Endodermal cell (in vitro differentiated cells): ENCODE measurements at regions not wholly inside any gene's neighbourhood (a gene's known extent, or its start where the extent isn't known, plus 50 kb on each side); places are given as distances from the start of the nearest gene placed in this dataset.
"Not testable (repeated sequence)": the region's sequence is repeated elsewhere in the genome, so short reads cannot be mapped to it uniquely, and the experiment has no call there.

Experiments
- DNase-seq: peaks from one replicate; pipeline ENCODE4 v3.0.0-alpha.2; 2017
- H3K27ac ChIP-seq: 2 replicates; pipeline ENCODE4 v1.5.1; 2013; ENCODE audit warnings: mild to moderate bottlenecking, low read depth, low read length, moderate library complexity
- H3K27me3 ChIP-seq: 2 replicates; pipeline ENCODE4 v1.6.1; 2013; ENCODE audit warnings: mild to moderate bottlenecking, low read length, moderate library complexity; ENCODE audit not compliant: insufficient read depth, control insufficient read depth, poor library complexity, severe bottlenecking
- H3K36me3 ChIP-seq: 2 replicates; pipeline ENCODE4 v1.7.0; 2013; ENCODE audit warnings: mild to moderate bottlenecking, low read length, moderate library complexity; ENCODE audit not compliant: control insufficient read depth, insufficient read depth
- H3K4me1 ChIP-seq: one replicate; pipeline ENCODE4 v1.7.0; 2013; ENCODE audit warnings: low read length; ENCODE audit not compliant: control insufficient read depth, insufficient read depth
- H3K4me3 ChIP-seq: 2 replicates; pipeline ENCODE4 v1.5.1; 2013; ENCODE audit warnings: mild to moderate bottlenecking, low read length, moderate library complexity
- H3K9ac ChIP-seq: 2 replicates; pipeline ENCODE4 v1.6.1; 2013; ENCODE audit warnings: mild to moderate bottlenecking, low read length, moderate library complexity; ENCODE audit not compliant: poor library complexity, severe bottlenecking; ENCODE audit errors: extremely low read depth
- H3K9me3 ChIP-seq: 2 replicates; pipeline ENCODE4 v1.6.1; 2013; ENCODE audit warnings: mild to moderate bottlenecking, low read length, moderate library complexity; ENCODE audit not compliant: control insufficient read depth
- H3K27ac Mint-ChIP-seq: 2 replicates; pipeline ENCODE4 v1.8.0; 2020; ENCODE audit warnings: mixed read lengths
- H3K27me3 Mint-ChIP-seq: 2 replicates; pipeline ENCODE4 v1.8.0; 2021; ENCODE audit warnings: mild to moderate bottlenecking, mixed read lengths; ENCODE audit not compliant: insufficient read depth
- H3K36me3 Mint-ChIP-seq: 2 replicates; pipeline ENCODE4 v1.8.0; 2020; ENCODE audit warnings: low read depth, mixed read lengths
- H3K4me1 Mint-ChIP-seq: 2 replicates; pipeline ENCODE4 v1.8.0; 2020; ENCODE audit warnings: mixed read lengths
- H3K4me3 Mint-ChIP-seq: 2 replicates; pipeline ENCODE4 v1.8.0; 2020; ENCODE audit warnings: mild to moderate bottlenecking, moderate library complexity, mixed read lengths
- H3K9me3 Mint-ChIP-seq: 2 replicates; pipeline ENCODE4 v1.8.0; 2020; ENCODE audit warnings: mild to moderate bottlenecking, mixed read lengths
- WGBS, 2 experiments: methylation state at CpG; one replicate each; pipeline versions ENCODE4 v1.1.5 to v1.1.7; 2013; ENCODE audit warnings: missing lambda C conversion rate in 2 of 2, mixed read lengths in 1 of 2; ENCODE audit not compliant: insufficient coverage in 1 of 2, insufficient read length in 1 of 2; 5-methylcytosine and 5-hydroxymethylcytosine counted together
- TF ChIP-seq, protein P1 (sequence below): fragments of 200-600 bp; sonication (generic); conservative IDR thresholded peaks from 2 replicates; pipeline ENCODE4 v1.5.0; 2021; ENCODE audit warnings: antibody characterized with exemption, mild to moderate bottlenecking

DNA sequence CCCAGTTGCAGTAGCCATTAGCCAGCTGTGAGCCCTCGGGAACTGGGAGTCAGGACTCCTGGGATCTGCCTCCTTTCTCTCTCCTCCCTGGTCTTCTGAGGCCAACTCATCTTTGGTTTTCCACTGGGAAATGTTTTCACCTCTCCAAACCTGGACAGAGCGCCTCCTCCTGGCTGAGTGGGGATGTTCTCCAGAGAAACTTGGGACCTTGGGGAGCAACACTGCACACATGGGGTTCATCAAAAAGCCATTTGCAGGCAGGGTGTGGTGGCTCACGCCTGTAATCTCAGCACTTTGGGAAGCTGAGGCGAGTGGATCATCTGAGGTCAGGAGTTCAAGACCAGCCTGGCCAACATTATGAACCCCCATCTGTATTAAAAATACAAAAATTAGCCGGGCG is 145.4 kb downstream of the NECTIN1 start:
- Mint-ChIP-seq H3K27ac (no peak overlapping the region), H3K36me3 (no peaks in the 10 kb centered on the region), H3K4me3 (no peak overlapping the region), H3K27me3 (peaks cover 22% of the 10 kb centered on the region), H3K9me3 (peaks cover 23% of the 10 kb centered on the region), H3K4me1 (peaks cover 3% of the 10 kb centered on the region)
- peaks cover 8% of the 10 kb centered on the region for H3K9me3 ChIP-seq
- H3K4me3 ChIP-seq: no peak overlapping the region
- no peak overlapping the region for H3K9ac ChIP-seq
- DNase-seq: peak; percentile 51
- H3K27ac ChIP-seq: no peak overlapping the region
- TF ChIP-seq, protein P1, sequence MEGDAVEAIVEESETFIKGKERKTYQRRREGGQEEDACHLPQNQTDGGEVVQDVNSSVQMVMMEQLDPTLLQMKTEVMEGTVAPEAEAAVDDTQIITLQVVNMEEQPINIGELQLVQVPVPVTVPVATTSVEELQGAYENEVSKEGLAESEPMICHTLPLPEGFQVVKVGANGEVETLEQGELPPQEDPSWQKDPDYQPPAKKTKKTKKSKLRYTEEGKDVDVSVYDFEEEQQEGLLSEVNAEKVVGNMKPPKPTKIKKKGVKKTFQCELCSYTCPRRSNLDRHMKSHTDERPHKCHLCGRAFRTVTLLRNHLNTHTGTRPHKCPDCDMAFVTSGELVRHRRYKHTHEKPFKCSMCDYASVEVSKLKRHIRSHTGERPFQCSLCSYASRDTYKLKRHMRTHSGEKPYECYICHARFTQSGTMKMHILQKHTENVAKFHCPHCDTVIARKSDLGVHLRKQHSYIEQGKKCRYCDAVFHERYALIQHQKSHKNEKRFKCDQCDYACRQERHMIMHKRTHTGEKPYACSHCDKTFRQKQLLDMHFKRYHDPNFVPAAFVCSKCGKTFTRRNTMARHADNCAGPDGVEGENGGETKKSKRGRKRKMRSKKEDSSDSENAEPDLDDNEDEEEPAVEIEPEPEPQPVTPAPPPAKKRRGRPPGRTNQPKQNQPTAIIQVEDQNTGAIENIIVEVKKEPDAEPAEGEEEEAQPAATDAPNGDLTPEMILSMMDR: peak; percentile 58
- 91 to 94% methylated on average over 6 of the region's 6 CpGs for WGBS, 2 experiments
- no peaks in the 10 kb centered on the region for H3K4me1 ChIP-seq
- no peaks in the 10 kb centered on the region for H3K27me3 ChIP-seq
- H3K36me3 ChIP-seq: no peaks in the 10 kb centered on the region

DNA sequence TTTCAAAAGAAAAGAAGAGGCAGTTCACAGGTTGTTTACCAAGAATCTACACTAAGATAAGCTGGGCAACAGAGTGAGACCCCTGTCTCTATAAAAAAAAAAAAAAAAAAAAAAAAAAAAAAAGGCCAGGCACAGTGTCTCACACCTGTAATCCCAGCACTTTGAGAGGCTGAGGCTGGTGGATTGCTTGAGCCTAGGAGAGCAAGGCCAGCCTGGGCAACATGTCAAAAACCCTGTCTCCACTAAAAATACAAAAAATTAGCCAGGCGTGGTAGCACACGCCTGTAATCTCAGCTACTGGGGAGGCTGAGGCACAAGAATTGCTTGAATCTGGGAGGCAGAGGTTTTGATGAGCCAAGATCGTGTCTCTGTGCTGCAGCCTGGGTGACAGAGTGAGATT is 147.6 kb downstream of the NECTIN1 start:
- peak; percentile 7 for DNase-seq
- not testable (repeated sequence) for H3K4me3 ChIP-seq, H3K9ac ChIP-seq, H3K27ac ChIP-seq, H3K4me3 Mint-ChIP-seq, H3K36me3 ChIP-seq, H3K36me3 Mint-ChIP-seq, H3K27ac Mint-ChIP-seq, H3K4me1 ChIP-seq, H3K9me3 ChIP-seq, H3K4me1 Mint-ChIP-seq, H3K27me3 ChIP-seq
- 91 to 93% methylated on average over 3 of the region's 3 CpGs for WGBS, 2 experiments
- Mint-ChIP-seq H3K27me3 (peaks cover 18% of the 10 kb centered on the region), H3K9me3 (peaks cover 23% of the 10 kb centered on the region)

DNA sequence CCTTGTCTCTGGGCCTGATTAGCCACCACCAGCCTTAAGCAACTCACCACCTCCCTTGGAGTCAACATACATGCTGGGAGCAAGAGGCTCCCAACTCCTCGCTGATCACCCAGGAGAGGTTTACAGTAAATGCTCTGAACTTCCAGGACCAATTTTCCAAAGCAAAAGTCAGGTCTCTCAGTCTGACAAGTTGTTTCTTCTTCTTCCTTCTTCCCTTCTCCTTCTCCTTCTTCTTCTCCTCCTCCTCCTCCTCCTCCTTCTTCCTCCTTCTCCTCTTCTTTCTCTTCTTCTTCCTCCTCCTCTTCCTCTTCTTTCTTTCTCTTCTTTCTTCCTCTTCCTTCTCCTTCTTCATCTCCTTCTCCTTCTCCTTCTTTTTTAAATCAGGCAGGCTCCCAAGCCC is 148.2 kb downstream of the NECTIN1 start:
- no peaks in the 10 kb centered on the region for H3K4me1 ChIP-seq
- no peak overlapping the region for H3K9ac ChIP-seq
- H3K4me3 ChIP-seq: no peak overlapping the region
- Mint-ChIP-seq H3K9me3 (peaks cover 23% of the 10 kb centered on the region), H3K36me3 (no peaks in the 10 kb centered on the region), H3K27me3 (peaks cover 18% of the 10 kb centered on the region), H3K4me1 (no peaks in the 10 kb centered on the region), H3K27ac (no peak overlapping the region), H3K4me3 (no peak overlapping the region)
- WGBS, 2 experiments: 78 to 94% methylated on average over 1 of the region's 1 CpG
- H3K27ac ChIP-seq: no peak overlapping the region
- TF ChIP-seq, protein P1: no peak
- H3K27me3 ChIP-seq: no peaks in the 10 kb centered on the region
- no peak for DNase-seq
- no peaks in the 10 kb centered on the region for H3K36me3 ChIP-seq
- H3K9me3 ChIP-seq: peaks cover 8% of the 10 kb centered on the region

DNA sequence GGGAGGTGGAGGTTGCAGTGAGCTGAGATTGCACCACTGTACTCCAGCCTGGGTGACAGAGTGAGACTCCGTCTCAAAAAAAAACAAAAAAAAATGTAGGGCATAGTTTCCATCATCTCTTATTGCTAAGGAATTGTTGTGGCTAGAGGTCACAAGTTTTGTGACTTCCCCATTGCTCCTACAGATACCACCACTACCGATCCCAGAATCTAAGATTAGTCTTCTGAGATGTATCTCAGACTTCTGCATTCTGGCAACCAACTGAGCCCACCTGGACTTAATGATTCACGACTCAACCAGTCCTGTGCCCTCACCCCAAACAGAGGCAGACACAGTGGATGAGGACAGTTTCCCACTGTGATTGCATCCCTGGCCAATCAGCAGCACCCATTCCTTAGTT is 148.9 kb downstream of the NECTIN1 start:
- peak; percentile 9 for DNase-seq
- H3K27ac Mint-ChIP-seq: no peak overlapping the region
- no peaks in the 10 kb centered on the region for H3K36me3 Mint-ChIP-seq
- H3K27ac ChIP-seq: no peak overlapping the region
- H3K4me1 ChIP-seq: no peaks in the 10 kb centered on the region
- H3K36me3 ChIP-seq: no peaks in the 10 kb centered on the region
- no peak overlapping the region for H3K4me3 ChIP-seq
- H3K4me1 Mint-ChIP-seq: no peaks in the 10 kb centered on the region
- TF ChIP-seq, protein P1: no peak
- peaks cover 8% of the 10 kb centered on the region for H3K9me3 ChIP-seq
- peaks cover 23% of the 10 kb centered on the region for H3K9me3 Mint-ChIP-seq
- H3K27me3 Mint-ChIP-seq: peaks cover 22% of the 10 kb centered on the region
- 92 to 100% methylated on average over 2 to 3 of the region's 3 CpGs for WGBS, 2 experiments
- no peak overlapping the region for H3K9ac ChIP-seq
- no peaks in the 10 kb centered on the region for H3K27me3 ChIP-seq
- no peak overlapping the region for H3K4me3 Mint-ChIP-seq
